ENCODE measurements at regions not wholly inside any gene's neighbourhood (a gene's known extent, or its start where the extent isn't known, plus 50 kb on each side); places are given as distances from the start of the nearest gene placed in this dataset.
A peak's percentile ranks its signal among the peaks of the same experiment; 100 is the strongest.

DNA sequence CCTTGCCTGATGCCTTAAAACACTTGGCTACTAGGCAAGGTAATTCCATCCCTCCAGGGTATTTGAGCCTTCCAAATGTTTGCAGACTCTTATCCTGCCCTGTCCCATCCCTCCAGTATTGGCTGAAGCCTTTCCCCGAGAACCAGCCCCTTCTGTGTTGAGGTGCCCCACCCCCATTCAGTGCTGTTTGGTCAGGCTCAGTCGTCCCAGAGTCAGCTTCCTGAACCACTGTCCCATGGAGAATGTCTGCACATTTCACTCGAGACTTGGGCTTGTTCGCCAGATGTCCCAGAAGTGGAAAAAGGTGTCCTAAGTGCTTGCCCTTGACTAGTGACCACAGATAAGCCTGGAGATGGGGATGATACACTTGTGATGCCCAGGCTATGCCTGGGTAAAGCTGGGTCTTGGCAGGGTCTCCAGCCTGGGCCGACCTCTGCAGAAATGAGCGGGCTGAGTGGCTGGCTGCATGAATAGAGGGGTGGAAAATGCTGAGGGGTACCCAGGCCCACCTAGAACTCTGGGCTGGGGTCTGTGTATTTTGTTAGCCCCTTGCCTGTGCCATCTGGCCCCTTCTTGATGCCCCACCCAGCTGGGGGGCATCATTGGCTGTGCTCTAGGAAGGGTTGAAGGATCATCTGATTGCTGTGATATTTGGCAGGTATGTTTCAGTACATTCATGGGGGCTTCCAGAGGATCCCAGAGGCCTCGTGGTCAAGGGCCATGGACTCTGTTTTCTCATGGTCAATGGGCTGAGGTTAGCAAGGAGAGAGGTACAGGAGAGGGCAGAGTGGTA lies 178.4 kb downstream of the MACROH2A1 start:
- no peaks in the 10 kb centered on the region for H3K9me3 Mint-ChIP-seq
- no peaks in the 10 kb centered on the region for H3K36me3 Mint-ChIP-seq
- no peak overlapping the region for H3K4me3 Mint-ChIP-seq
- DNase-seq (ENCODE audit: low spot score in 2 of 2) (no peak), ATAC-seq (no peak)
- no peaks in the 10 kb centered on the region for H3K4me1 Mint-ChIP-seq
- H3K27ac Mint-ChIP-seq = no peak overlapping the region

DNA sequence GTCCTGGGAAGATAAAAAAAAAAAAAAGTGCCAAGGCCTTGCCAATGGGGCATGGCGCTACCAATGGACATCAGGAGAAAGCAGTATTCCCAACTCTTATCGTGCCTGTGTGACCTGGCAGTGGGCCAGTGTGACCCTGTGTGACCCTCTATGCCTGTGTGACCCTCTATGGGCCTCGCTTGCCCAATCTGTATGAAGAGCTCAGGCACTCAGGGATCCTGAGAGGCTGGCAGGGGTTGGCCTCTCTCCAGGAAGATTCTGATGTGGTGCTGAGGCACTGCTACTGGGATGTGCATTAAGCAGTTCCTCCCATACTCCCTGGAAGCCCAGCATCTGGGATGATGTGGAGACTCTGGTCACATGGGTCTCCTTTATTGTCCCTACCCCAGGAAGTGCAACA lies 179.2 kb downstream of the MACROH2A1 start:
- ATAC-seq (no peak), DNase-seq (ENCODE audit: low spot score in 2 of 2) (no peak)
- Mint-ChIP-seq H3K4me3 (no peak overlapping the region), H3K36me3 (no peaks in the 10 kb centered on the region), H3K4me1 (no peaks in the 10 kb centered on the region), H3K9me3 (no peaks in the 10 kb centered on the region), H3K27ac (no peak overlapping the region)

DNA sequence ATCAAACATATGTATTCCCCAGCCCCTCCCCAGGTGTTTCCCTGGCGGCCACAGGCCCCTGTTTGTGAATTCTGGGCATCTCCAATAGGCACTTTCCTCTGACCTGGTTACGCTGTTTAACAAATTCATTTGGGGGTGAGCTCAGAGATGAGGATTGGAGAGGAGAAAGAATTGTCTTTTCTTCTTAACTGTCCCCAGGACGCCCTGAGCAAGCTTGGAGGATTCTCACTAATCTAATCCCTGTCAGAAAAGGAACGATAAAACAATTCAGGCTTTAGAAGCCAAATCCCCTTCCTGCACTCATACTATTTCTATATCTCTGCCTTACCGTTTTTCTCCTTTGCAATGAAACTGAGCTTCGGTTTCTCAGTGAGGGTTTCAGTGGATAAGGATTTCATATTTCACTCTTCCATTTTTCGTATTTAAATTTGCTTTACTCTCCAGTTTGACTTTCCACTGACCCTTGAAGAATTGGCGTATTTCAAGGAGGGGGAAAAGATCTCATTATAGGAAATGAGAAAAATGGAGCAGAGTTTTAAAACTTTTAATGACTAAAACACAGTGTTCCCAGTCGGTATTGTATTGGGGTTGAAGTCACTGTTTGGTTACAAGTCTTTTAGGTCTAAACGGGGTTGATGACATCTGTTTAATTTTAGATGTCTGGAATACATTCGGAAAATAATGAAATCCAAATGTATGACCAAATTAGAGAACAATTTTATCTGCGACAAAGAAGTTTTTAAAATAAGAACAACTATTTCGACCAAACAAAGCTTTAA lies 180.1 kb downstream of the MACROH2A1 start:
- no peak for ATAC-seq
- H3K27ac Mint-ChIP-seq = no peak overlapping the region

DNA sequence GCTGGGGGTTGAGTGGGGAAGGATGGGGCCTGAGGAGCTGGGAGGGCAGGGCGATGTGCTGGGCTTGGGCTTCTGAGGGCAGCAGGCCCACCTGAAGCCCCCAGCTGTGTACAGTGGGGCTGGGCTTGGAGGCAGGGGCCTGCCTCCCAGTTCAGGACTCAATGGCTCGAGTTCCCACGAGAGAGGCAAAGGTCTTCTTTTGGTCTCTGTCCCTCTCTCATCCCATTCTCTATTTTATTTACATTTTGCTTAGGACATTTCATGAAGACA lies 180.6 kb downstream of the MACROH2A1 start:
- H3K4me1 Mint-ChIP-seq = no peaks in the 10 kb centered on the region
- ATAC-seq (no peak), DNase-seq (ENCODE audit: low spot score in 2 of 2) (no peak)
- H3K9me3 Mint-ChIP-seq = no peaks in the 10 kb centered on the region
- no peaks in the 10 kb centered on the region for H3K36me3 Mint-ChIP-seq
- no peak overlapping the region for H3K4me3 Mint-ChIP-seq
- H3K27ac Mint-ChIP-seq = no peak overlapping the region

More for the DNA sequence above, 180.1 kb downstream of the MACROH2A1 start:
- no peak for DNase-seq (ENCODE audit: low spot score in 2 of 2)
- H3K4me1 Mint-ChIP-seq = no peaks in the 10 kb centered on the region
- H3K4me3 Mint-ChIP-seq = no peak overlapping the region
- no peaks in the 10 kb centered on the region for H3K36me3 Mint-ChIP-seq
- no peaks in the 10 kb centered on the region for H3K9me3 Mint-ChIP-seq

DNA sequence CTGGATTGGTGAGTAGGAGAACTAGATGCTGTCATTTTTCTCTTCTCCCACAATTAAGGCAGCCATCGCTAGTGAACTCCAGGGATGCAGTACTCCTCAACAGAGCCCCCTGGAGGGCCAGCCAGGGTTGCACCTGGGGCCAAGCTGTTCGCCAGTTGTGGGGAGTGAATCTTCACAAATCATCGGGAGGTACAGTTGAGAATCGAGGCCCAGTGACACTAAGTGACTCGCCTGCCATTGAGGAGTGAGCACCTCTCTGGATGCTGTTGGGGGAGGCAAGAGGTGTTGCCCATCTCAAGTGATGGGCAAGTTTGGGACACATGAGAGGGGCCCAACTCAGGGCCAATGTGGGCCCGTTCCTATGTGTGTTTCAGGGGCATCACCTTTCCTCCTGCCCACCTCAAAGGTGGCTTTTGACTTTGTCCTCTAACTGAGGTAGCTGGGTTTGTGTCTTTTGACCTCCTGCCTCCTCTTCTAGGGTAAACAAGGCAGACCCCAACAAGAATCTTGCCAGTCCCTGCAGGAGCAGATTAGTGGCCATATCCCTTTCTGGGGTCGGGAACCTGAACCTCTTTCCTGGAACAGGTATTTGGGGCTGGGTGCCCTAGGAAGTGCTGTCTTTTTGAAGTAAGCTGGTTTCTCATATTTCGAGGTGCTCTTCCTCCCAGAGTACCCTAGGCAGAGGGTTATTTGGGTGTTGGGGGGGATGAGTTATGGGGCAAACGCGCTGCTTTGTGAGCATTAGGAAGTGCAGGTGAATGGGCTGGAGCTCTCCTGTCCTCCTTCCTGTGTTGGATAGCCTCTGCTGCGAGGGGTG lies 181.2 kb downstream of the MACROH2A1 start:
- no peaks in the 10 kb centered on the region for H3K9me3 Mint-ChIP-seq
- no peak overlapping the region for H3K4me3 Mint-ChIP-seq
- ATAC-seq = no peak
- no peak overlapping the region for H3K27ac Mint-ChIP-seq
- no peaks in the 10 kb centered on the region for H3K4me1 Mint-ChIP-seq
- DNase-seq (ENCODE audit: low spot score in 2 of 2) = no peak
- no peaks in the 10 kb centered on the region for H3K36me3 Mint-ChIP-seq

DNA sequence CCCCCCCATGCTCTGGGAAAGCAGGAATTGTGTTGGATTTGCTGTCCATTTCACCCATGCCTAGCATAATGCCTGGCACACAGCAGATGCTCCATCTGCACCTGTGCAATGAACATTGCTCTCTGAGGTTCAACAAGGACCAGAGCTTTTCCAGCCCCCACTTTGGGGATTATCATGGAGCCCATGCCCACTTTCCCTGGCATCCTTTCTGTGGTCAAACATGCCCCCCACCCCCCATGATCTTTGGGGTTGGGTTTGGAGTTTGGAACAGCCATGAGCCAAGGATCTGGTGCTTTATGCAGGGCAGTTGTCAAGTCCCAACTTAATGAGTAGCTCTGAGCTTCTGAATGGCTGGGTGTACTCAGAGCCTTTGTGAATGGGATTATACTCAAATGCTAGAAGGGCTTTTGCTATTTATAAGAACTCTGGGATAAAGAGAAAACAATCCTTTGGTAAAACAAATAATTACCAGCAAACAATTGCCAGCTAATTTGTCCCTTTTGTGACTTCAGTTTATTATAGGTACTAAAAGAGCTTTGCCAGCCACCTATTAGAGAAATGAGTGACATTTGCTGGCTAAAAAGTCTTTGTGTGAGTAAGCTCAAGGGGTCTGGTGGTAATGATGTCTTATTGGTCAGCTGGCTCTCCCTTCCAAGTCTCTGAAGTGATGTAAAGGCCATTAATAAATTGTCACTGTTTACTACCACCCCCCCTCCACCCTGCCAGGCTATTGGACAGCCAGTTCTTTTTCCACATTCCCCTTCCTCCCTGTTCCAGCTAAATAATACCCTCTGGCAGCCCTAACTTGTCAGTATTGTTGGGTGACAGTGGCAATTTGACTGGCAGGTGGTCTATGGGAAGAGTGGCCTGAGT lies 182.3 kb downstream of the MACROH2A1 start:
- Mint-ChIP-seq H3K9me3 (no peaks in the 10 kb centered on the region), H3K27ac (no peak overlapping the region), H3K4me3 (no peak overlapping the region), H3K4me1 (no peaks in the 10 kb centered on the region), H3K36me3 (no peaks in the 10 kb centered on the region)
- no peak for ATAC-seq
- no peak for DNase-seq (ENCODE audit: low spot score in 2 of 2)

DNA sequence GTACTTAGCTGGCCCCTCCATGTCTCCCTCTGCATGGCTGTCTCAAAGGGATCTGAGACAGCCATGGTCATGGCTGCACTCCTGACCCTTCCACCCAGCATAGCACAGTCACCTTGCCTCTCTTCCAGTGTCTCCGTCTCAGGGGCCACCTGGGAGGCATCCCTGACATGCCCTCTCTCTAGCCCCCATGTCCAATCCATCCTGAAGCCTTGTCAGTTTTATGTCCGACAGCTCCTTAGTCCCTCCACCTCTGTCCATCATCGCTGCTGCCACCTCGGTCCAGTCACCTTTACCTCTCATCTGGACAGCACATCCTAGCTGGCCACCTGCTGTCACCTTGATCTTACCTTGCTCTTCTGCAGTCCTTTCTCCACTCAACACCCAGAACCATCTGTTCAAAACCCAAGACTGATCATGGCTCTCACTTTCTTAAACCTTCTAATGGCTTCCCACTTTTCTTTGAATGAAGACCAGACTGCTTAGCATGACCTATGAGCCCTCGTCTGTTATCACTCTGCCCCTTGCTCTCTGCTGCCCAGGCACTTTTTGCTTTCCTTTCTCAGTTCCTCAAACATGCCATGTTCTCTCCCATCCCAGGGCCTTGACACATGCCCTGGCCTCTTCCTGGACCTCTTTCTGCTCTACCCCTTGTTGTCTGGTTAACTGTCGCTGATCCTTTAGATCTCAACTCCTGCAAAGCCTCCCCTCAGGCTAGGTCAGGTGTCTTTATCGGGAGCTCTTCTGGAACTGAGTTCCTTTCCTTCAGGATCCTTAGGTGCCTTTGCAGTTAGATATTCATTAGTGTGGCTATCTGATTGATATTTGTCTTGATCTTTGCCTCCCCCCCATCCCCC lies 181.8 kb upstream of the PITX1 start:
- DNase-seq (ENCODE audit: low spot score in 2 of 2) = no peak
- H3K4me1 Mint-ChIP-seq = no peaks in the 10 kb centered on the region
- H3K9me3 Mint-ChIP-seq = no peaks in the 10 kb centered on the region
- H3K27ac Mint-ChIP-seq = no peak overlapping the region
- ATAC-seq = peak; percentile 19
- no peaks in the 10 kb centered on the region for H3K36me3 Mint-ChIP-seq
- no peak overlapping the region for H3K4me3 Mint-ChIP-seq

DNA sequence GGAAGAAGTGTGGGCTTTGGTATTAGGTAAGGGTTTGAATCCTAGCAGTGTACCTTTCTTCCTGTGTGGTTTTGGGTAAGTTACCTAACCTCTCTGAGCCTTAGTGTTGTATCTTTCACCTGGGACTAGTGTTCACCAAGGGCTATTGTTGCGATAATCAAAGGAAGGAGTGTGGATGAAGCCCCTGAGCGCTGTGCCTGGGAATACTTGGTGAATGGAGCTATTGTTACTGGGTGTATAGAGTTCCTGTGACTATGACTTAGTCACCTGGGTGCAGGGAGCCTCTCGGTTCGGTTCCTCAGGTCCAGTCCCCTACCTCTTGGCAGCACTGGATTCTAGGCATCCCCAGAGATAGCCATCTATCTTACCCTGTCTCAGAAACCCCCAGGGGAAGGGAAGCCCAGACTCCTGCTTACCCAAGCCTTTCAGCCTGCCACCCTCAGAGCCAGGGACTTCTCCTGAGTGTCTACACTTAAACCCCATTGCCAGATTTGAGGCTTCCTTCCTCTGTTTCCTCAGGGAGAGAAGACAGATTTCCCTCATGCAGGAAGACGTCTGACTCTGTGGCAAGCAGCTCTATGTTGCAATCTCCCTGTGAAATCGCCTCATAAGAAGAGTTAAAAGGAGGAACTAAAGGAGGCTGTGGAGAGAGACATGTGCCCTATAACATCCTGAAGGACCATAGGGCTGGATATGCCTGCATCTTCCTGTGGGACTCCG lies 181.0 kb upstream of the PITX1 start:
- Mint-ChIP-seq H3K9me3 (no peaks in the 10 kb centered on the region), H3K27ac (no peak overlapping the region), H3K4me1 (no peaks in the 10 kb centered on the region), H3K36me3 (no peaks in the 10 kb centered on the region), H3K4me3 (no peak overlapping the region)
- no peak for ATAC-seq
- DNase-seq (ENCODE audit: low spot score in 2 of 2) = no peak

DNA sequence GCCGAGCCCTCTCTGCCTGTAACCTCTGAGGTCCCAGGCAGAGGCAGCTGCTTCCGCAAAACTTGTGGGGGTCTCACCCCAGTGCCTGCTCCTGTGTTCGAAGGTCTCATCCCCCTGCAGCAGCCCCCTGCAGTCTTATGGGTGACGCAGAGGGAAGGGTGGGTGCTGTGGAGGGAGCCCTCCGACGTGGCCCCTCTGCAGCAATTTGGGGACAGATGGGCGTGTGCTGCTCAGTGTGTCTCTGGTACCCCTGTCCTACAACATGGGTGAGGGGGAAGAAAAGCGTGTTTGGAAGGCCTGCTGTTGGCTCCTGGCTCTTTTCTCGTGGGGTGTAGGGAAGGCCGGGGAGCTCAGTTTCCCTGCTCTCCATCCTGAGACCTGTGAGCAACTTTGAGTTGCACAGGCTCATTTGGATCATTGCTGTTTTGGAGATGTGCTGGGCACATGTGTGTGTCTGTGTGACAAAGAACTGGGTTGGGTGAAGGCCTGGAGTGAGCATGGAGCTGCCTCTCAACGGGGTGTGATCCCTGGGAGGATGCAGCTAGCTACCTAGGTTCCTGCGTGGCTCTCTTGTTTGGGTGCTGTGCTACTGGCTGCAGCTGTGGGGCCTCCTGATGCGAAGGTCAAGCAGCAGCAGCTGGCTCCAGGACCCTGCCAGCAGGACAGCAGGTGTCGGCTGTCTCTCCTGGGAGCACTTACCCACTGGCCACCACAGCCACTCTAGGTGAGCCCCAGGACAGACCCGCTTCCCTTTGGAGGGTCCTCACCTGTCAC lies 179.6 kb upstream of the PITX1 start:
- DNase-seq (ENCODE audit: low spot score in 2 of 2) (no peak), ATAC-seq (no peak)
- no peaks in the 10 kb centered on the region for H3K9me3 Mint-ChIP-seq
- no peaks in the 10 kb centered on the region for H3K36me3 Mint-ChIP-seq
- no peak overlapping the region for H3K4me3 Mint-ChIP-seq
- H3K4me1 Mint-ChIP-seq = no peaks in the 10 kb centered on the region
- no peak overlapping the region for H3K27ac Mint-ChIP-seq

DNA sequence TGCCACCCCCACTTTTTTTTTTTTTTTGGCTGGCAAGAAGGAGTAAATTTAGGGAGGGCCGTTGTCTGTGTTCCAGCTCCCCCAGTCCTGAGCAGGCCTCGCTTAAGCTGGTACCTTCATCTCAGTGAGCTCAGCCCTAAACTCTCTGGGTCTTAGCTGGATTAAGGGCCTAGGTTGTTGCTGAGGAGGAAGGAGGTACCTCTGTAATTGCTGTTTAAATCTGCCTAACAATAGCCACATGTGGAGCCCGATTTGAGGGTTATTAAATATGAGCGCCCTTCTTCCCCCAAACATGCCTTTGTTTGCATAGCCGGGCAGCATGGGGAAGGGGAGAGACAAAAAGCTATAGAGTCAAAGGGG lies 179.0 kb upstream of the PITX1 start:
- no peaks in the 10 kb centered on the region for H3K4me1 Mint-ChIP-seq
- ATAC-seq = no peak
- no peak for DNase-seq (ENCODE audit: low spot score in 2 of 2)
- no peak overlapping the region for H3K27ac Mint-ChIP-seq
- no peaks in the 10 kb centered on the region for H3K9me3 Mint-ChIP-seq
- H3K4me3 Mint-ChIP-seq = no peak overlapping the region
- H3K36me3 Mint-ChIP-seq = no peaks in the 10 kb centered on the region

DNA sequence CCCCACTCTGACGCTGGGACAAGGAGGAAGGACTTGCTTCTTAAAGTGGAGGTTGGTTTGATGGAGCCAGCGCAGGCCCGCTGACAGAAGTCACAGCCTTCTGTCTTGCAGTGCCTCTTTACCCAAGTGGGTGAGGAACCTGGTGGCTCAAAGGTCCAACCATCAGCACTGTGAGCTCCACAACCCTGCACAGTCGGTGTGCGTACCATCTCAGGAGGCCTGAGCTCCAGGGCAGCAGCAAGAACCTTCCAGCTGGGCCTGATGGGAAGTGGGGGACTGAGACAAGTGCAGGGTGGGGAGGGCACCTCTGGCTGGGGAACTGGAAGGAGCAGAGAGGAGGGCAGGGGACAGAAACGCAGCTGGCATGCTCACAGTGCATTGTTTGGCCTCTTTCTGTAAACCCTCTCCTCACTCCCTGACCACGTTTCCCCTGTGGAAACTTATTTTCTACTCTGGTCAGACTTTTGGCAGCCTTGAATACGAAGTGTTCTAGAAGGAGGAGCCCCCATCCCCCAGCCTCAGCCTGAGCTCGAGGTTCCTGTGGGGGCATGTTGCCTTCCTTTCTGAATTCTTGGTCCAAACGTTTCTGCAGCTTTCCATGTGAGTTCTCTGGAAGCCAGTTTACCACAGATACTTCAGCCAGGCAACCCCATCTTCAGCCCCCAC lies 178.5 kb upstream of the PITX1 start:
- H3K4me3 Mint-ChIP-seq = no peak overlapping the region
- DNase-seq (ENCODE audit: low spot score in 2 of 2) (peak in 1 of 2 donors; percentile 34), ATAC-seq (no peak)
- H3K27ac Mint-ChIP-seq = no peak overlapping the region
- no peaks in the 10 kb centered on the region for H3K9me3 Mint-ChIP-seq
- no peaks in the 10 kb centered on the region for H3K36me3 Mint-ChIP-seq
- H3K4me1 Mint-ChIP-seq = no peaks in the 10 kb centered on the region

DNA sequence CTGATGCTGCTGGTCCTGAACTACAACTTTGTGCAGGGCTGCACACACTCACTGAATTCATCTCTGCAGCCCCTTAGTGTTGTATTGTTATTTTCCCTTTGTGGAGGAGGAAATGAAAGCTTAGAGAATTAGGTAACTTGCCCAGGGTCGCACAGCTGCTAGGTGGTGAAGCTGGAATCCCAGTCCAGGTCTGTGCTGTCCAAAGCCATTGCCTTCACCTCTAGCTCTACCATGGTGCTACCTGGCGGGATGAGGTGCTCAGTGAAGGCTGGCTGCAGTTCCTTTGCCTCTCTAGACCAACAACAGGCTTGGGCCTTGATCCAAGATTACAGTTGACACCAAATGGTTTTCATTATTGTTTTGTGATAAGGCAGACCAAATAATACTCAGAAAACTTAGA lies 177.8 kb upstream of the PITX1 start:
- ATAC-seq = no peak
- Mint-ChIP-seq H3K4me3 (no peak overlapping the region), H3K4me1 (no peaks in the 10 kb centered on the region), H3K27ac (no peak overlapping the region), H3K9me3 (no peaks in the 10 kb centered on the region), H3K36me3 (no peaks in the 10 kb centered on the region)
- DNase-seq (ENCODE audit: low spot score in 2 of 2) = peak in 1 of 2 donors; percentile 26
